IPS-NIHi11 (cell line): ENCODE measurements at regions not wholly inside any gene's neighbourhood (a gene's known extent, or its start where the extent isn't known, plus 50 kb on each side); places are given as distances from the start of the nearest gene placed in this dataset.

ENCODE experiments used
- DNase-seq: peaks from one replicate; pipeline ENCODE4 v3.0.0; 2012; ENCODE audit warnings: mixed read lengths, low spot score

DNA sequence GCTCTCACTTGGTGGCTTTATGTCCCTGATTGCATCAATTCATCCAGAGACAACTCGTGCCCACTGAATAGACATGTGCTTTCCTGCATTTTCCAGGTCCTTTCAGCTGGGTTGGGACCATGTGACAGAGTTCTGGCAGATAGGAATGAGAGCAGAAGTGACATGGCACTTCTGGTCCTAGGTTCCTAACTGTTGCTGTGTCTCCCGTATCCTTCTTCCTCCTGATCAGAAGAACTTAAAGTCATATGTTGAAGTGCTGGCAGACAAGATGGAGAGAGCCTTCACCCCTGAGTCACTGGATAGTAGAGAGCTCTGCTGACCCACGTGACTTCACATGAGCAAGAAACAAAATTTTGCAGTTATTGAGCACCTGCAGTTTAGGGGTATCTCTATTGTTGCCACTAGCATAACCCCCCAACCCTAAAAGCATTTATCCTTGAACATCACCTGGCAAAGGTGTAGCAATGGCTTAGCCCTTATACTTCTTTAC, 80.0 kb downstream of the NREP start:
- DNase-seq: no peak

DNA sequence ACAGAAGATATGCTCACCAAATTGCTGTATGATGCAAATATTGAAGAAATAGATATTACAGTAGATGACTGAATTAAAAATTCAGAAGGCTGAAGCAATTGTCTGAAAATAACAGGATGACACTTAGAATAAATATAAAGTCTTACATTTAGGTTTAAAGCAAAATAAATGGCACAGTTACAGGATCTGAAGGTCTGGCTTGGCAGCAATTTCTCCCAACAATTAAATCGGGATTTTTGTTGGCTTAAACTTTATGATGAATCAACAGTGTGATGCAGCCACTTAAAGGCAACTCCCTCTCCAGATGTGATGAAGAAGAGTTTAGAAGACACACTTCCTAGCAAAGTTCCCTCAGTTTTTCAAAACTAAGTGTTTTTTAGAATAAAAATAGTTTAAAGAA, 80.5 kb downstream of the NREP start:
- DNase-seq: no peak

DNA sequence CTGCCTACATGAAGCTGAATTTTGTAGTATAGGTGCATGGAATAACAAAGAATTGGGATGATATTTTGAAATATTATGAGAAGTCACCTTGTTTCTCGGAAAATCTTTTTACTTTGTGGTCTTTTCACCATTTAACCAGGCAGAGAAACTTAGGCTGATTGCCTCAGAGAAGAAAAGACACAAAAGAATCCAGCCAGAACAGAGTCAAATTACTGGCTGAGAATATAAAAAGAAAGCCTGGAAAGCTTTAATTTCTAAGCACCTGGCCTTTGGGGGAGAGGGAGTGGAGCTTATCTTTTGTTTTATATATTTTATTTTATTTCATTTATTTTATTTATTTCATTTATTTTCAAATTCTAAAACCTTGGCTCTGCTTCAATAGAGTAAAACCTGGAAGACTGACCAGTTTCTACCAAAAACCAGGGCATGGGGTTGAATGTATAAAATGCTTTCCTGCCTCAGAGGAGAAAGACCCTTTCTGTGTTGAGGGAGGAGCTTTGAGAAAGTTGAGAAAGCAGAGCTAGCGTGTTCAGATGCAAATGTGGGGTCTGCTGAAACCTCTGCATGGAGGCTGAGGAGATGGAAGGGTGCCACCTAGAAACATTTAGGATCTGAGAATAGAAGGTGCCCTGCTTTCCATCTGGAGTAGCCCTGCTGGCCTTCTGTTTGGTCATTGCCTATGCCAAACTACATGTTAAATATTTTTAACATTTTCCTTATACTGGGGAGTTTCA, 81.6 kb downstream of the NREP start:
- DNase-seq: no peak

DNA sequence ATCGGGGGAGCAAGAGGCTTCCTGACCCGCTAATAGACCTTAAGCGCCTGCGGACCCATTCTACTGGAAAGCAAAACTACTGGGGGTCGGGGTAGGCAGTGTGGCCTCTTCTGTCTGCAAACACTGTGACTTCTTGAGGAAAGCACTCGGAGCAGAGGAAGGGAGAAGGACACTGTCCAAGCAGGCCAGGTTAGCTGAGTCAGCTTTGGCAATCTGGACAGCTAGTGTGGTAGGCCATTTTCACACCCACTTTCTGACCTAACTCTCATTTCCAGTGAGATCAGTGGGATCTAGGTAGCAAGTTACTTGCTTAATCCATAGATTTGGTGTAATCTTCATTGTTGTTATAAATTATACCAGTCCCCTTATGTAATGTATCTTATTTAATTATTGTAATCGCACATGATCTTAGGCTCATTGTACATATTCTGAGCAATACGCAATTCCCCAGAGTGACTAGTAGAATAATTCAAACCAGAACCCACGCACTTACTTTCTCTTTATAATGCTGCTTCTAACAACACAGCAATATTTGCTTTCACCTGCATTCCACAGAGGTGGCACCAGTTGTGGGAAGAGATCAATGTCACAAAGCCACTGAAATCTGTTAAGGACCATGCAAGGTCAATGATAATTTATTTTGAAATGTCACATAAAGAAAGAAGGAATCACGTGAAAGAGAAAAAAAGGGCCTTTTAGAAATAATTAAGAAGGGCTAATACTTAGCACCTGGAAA, 82.9 kb downstream of the NREP start:
- DNase-seq: no peak

DNA sequence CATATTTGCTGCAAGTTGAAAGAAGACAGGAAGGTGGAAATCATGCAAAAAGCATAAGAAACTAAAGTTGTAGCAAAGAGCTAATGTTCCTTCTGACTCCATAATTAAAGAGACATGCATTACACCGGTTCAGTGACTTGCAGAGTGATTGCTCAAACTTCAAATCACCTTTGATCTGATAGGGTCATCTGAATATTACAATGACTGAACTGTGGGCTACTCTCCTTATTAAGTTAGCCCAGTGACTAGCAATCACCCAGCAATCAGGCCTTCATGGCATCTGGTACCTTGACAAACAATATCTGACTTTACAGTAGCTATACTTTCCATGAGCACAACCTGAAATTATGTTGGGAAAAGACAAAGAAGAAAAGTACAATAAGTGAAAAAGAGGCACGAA, 84.9 kb downstream of the NREP start:
- no peak for DNase-seq

DNA sequence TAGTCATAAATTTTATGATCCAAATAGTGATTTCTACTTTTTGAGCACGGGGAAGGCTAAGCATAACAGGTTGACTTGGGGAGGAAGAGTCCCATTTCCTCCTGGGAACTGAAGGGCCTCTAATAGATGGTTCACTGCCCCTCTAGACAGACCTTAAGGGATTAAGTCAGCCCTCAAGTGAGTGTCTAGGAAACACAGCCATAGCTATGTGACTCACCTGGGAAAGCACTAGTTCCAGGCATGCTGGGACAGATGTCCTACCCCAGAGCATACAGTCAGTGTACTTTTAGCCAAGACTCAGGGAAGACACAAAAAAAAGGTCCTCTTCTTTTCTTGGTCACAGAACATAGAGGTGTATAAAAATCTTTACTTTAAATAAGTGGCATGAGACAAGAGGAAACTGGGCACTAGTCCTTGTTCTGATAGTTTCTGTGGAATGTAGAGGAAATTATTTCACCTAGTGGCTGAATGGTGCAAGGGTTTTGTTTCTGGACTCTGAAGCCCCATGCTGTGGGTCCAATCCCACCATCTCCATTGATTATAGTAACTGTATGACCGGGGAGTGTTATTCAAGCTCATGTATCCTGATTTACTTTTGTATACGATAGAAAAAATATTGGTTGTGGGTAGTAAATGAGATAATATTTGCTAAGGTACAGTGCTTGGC, 86.0 kb downstream of the NREP start:
- no peak for DNase-seq

DNA sequence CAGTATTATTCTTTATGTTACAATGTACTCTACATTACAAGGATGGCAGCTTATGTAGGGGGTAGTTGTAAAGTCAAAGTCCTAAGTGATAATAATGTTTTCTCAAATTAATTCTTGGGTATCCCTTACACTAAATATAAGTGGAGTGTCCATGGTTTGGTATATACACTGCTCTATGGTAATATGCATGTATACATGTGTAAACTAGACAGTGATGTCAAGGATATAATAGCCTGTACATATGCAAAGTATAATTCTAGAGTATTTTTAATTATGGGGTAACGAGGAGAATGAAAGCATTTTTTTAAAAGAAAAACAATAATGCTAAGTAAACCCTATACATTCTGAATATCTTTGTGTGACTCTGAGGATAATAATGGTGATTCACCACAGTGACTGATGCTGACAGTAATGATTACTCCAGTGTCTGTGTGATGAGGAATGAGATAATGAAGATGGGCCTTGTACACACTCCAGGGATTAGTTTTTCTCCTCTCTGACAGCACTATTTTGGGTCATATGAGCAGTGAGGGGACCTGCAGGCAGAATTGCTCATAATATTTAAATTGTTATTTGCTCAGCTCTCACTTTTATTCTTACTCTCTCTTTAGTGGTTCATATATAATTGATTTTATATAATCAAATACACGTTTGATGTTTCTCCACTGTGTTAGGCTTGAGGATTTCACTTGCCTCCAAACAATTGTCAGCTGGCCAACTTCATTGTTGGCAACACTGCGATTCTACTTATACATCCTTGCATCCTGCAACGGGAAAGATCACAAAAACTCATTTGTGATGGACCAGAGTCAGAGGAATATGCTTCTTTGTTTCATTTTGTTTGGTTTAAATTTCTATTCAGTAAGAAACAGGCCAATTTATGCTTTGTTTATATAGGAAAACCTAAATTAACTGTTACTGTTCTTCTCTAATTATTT, 88.2 kb downstream of the NREP start:
- no peak for DNase-seq

DNA sequence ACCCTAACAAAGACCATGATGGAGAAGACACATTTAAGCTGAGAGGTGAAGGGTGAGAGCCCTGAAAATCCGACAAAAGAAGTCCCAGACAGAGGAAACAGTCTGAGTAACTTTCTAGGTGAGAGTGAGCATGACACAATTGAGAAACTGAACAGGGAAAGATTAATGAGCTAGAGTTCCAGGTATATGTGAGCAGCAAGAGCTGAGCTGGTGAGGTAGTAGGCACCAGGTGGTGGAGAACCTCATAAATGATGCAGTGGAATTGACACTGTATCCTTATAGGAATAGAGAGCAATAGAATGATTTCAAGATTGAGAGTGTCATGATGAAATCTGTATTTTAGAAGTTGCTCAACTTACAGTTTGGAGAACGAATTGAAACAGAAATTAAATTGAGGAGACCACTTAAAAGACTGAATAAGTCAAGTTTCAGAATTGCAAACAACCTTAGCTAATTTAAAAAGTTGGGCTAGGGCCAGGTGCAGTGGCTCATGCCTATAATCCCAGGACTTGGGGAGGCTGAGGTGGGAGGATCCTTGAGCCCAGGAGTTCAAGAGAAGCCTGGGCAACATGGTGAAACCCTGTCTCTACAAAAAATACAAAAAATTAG, 89.8 kb downstream of the NREP start:
- DNase-seq: no peak

DNA sequence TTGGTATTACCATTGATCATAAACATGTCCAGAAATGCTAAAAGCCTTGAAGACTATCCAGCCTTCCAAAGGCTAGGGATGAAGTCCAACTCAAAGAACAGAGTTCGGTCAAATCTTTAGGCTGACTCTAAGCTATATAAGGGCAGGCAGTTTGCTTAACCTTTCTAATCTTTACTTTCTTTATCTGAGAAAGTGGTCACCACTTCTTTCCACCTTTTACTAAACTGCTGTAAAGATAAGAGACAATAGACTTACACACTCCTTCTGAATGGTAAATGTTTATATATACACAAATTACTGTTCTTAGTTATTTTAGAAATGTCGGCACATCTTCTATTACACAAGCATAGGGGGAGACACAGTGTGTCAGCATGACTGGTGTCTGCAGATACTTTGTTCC, 100.4 kb downstream of the NREP start:
- DNase-seq: no peak

DNA sequence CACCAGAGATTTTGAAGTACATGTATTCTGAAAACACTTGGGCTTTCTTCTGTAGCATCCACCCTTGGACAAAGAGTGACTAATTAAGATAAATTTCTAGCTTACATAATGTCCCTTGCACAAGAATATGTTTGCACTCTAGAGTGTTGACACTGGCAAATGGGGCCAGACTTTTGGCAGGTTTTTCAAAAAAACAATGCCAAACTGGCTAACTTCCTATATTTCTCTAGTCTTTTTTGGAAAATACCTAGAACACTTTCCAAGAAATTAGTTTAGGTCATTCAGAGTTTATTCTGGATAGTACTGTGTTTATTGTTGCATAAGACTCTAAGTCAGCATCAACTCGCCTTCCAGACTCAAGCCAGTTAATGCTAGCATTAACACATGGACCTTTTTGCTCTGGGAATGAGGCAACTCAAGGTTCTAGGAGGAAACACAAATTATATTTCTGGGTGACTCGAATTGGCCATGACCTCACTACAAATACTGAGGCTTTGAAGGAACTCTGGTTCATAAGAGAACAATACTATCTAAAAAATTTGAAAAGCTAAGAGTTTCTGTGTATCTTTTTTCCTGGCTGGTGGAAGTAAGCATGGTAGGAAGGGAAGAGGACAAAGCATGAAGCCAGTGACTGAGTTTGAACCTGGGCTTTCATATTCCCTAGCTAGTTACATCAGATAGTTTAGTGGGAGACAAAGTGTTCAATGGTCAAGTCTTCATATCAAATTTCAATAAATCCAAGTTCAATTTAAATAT, 101.6 kb downstream of the NREP start:
- no peak for DNase-seq

DNA sequence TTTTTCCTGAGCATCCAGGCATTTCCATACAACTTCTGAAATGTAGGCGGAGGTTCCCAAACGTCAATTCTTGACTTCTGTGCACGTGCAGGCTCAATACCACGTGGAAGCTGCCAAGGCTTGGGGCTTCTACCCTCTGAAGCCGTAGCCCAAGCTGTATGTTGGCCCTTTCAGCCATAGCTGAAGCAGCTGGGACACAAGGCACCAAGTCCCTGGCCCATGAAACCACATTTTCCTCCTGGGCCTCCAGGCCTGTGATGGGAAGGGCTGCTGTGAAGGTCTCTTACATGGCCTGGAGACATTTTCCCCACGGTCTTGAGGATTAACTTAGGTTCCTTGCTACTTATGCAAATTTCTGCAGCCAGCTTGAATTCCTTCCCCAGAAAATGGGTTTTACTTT, 103.6 kb downstream of the NREP start:
- no peak for DNase-seq

DNA sequence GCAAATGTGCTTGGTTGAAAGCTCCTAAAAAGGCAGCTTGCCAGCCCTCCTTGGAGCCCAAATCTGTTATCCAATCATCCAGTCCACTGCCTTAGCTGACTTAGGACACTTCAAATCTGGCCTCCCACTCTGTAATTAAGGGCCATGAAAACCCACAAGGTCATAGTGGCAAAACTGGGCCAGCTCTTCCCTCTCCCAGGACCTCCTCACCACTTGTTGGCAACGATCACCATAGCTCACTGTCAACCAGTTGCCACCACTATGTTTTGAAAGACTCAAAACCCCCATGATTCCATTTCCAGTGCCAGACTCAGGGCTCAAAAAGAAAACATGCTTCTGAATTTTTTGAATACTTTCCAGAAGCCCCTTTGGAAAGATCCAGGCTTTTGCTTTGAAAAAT, 107.5 kb downstream of the NREP start:
- DNase-seq: no peak

DNA sequence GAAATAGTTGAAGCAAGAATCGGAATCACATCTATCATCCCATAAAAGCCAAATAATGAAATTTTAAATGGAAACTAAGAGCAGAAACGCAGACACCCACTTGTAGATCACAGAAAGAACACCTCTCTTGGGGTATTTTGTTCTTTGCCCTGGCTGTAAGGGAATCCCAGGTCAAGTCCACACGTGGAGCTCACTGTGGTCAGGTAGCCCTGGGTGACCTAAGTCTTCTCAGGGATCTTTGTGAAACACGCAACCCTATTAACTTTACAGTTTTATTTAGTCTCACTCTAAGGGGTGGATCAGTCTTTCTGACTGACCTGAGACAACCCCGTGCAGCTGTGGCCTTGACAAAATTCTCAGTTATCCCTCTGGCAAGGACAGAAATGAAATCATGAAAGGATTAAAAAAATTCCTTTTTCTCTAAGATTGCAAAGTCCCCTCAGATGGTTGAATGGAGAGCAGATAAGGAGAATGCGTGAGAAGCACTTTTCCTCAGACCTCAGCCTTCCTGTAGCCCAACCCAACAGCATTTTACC, 111.6 kb downstream of the NREP start:
- DNase-seq: no peak

DNA sequence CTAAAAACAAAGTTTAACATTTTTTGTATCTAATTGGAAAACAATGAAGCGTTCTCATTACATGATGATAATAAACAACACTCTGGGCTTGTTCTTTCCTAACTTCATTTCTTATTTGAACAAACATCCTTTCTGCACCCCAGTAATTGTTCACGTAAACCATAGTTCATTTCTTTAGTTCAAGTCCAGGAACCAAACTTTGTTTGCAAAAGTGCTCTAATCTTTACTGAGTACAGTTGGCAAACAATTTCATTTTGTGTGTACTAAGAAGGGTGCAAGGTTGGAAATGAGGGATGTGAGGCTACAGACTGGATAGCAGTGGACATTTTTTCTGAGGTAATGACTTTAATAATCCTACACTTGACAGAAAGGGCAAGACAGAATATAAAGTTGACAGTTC, 113.5 kb downstream of the NREP start:
- DNase-seq: no peak

DNA sequence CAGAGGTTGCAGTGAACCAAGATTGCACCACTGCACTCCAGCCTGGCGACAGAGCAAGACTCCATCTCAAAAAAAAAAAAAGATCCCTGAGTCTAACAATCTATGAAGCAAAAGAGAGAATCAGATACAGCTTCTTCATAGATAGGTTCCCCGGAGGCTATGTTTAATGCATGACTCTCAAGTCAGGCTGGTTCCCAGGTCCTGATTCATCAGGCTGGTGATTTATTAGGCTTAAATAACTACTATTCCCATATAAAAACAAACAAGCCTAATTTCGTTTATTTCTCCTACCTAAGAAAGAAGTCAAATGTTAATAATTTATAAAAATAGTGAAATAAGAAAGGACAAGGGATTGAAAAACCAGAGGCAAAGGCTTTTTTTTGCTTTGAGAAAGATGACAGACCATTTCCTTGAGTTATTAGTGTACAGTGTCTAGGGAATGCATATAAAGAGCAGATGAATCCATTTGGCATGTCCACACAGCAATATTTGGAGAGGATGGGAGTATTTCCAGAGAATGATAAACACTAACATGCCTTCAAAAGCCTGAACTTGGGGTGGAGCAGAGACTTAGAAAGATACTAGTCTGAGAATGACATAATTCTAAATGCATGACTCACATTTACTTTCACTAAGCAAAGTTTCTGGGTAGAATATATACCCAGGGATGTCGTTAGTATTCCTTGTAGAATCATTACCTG, 115.3 kb downstream of the NREP start:
- no peak for DNase-seq

DNA sequence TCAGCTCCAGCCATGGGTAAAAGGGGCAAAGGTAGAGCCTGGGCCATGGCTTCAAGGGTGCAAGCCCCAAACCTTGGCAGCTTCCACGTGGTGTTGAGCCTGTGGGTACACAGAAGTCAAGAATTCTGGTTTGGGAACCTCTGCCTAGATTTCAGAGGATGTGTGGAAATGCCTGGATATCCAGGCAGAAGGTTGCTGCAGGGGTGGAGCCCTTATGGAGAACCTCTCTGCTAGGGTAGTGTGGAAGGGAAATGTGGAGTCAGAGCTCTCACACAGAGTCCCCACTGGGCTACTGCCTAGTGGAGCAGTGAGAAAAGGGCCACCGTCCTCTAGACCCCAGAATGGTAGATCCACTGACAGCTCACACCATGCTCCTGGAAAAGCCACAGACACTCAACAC, 117.1 kb downstream of the NREP start:
- no peak for DNase-seq

DNA sequence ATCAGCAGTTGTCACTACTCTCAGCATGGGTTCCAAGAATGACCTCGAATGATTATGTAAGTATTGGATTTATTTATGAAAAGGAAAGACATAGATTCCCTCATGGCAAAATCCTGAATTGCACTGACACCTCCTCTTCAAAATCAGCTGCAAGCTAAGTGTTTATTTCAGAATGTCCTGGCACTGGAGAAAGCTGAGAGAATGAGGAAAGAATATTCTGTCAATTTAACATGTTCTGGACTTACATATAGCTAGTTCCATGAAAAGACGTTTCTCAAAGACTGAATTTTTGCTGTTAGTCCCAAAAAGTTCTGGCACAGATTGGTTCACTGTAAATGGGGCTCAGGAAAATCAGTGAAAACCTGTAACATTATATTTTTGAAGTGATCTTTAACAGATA, 120.3 kb downstream of the NREP start:
- no peak for DNase-seq

DNA sequence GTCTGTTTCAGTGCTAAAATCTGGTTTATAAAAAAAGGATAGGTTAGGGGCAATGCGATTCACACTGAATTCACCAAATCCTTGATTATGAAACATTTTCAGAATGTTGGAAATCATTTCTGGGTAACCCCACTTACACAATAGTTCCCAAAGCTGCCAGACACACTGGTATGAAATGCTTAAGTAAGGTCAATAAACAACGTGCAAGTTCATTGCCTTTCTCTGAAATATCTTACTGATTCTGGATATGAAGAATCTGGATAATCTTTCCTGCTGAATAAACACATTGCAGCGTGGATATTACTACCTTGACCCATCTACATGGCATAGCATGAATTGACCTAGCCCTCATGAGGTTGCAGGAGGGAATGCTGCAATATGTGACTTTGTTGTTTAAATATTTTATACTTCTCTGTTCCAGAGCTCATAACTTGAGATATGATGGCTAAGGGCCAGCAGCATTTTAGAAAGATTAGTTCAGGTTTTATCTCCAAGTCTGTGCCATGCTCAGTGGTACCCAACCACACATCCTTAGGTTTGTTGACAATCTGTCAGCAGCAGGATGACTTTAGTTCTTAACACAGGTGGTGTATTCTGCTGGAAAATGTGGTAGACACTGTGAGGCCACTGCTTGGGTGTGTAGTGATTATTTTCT, 121.0 kb downstream of the NREP start:
- DNase-seq: no peak

DNA sequence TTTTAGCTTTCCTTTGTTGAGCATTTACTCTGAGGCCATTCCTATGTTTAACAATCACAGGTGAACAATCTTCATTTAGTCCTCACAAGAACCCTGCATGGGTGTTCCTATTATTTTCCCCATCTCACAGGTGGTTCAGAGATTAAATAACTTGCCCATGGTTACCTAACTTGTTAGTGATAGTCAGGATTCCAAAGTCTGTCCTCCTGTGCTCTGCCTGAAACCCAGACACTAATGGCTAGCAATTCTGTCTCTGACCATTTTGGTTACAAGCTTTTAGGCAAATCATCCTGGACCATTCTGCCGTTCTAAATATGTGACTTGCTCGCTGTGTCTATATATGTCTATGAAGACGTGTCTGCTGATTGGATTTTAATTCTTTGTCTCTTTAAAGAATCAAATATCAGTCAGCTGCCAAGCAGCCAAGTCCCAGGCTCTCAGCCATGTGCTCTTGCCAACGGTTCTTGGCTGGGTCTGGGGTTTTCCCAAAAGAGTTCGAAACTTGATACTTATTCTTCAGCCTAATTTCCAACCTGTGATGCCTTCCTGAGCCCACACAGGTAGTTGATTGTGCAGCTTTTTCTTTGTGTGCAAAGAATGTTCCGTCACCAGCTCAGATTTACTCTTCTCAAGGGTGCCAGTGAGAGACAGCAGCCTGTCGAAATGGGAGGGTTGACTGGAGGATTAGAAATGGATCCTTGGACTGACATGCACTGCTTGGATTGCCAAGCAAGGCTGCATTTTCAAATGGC, 121.7 kb downstream of the NREP start:
- no peak for DNase-seq
